ENCODE measurements at regions not wholly inside any gene's neighbourhood (a gene's known extent, or its start where the extent isn't known, plus 50 kb on each side); places are given as distances from the start of the nearest gene placed in this dataset.

DNA sequence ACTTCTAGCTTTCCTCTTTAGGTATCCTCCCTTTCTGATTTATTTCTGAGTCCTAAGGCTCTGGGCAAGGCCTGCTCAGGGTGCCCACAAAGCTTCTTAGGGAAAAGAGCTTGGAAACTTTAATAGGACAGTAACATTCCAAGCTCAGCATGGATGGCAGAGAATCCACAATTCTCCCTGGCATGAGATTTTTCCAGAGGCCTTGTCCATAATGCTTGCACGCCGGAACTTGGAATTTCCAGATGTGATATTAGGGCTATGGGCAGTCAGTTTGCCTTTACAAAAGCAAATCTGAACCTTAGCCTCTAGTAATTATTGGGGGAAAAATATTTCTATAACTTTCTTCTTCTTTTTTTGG lies 139.0 kb upstream of the RBMS3 start:
- Histone ChIP-seq H3K36me3 (ENCODE audit: control insufficient read depth in 2 of 2, extremely low read depth in 1 of 2, insufficient read depth in 2 of 2, low read length in 2 of 2) (no peaks in the 10 kb centered on the region), H3K4me2 (ENCODE audit: control insufficient read depth, extremely low read depth, insufficient read depth, low read depth, low read length) (no peak overlapping the region), H3K9me3 (ENCODE audit: control insufficient read depth, low read depth, low read length) (no peaks in the 10 kb centered on the region), H3K4me1 (ENCODE audit: control insufficient read depth, extremely low read depth, insufficient read depth, low read length) (no peaks in the 10 kb centered on the region), H3K9me1 (ENCODE audit: control insufficient read depth, extremely low read depth, insufficient read depth, low read length) (no peaks in the 10 kb centered on the region), H3K9ac (ENCODE audit: control insufficient read depth, extremely low read depth, insufficient read depth, low read length) (no peak overlapping the region), H3K79me2 (ENCODE audit: control insufficient read depth, insufficient read depth, low read length) (no peaks in the 10 kb centered on the region), H3K4me3 (ENCODE audit: control insufficient read depth in 2 of 3, extremely low read depth in 1 of 3, insufficient read depth in 2 of 3, low read depth in 1 of 3, low read length in 3 of 3) (no peak overlapping the region), H4K20me1 (ENCODE audit: control insufficient read depth, extremely low read depth, insufficient read depth, low read length) (no peaks in the 10 kb centered on the region), H2AFZ (ENCODE audit: control insufficient read depth, low read length) (no peak overlapping the region), H3K27ac (ENCODE audit: control insufficient read depth, insufficient read depth, low read length) (no peak overlapping the region), H3K27me3 (ENCODE audit: control insufficient read depth, extremely low read depth, insufficient read depth, low read length) (no peaks in the 10 kb centered on the region)
- DNase-seq (ENCODE audit: low read depth, low spot score) (no peak), FAIRE-seq (no peak)
- dilution Hi-C loops (cut with MboI; ENCODE audit: extremely low pct_ligation_motif_present, low sequenced_read_pairs), result no loop called here
- TF ChIP-seq EZH2 (IDR thresholded peaks at IDR 0.05; ENCODE audit: low read length) (no peak), CTCF (optimal IDR thresholded peaks at IDR 0.05 in 1 of 3, IDR thresholded peaks at IDR 0.05 in 1 of 3, conservative IDR thresholded peaks at IDR 0.05 in 1 of 3; ENCODE audit: extremely low read depth in 1 of 3, insufficient read depth in 2 of 3, low read length in 3 of 3) (no peak)

GRCh38 chr3:29143151-29143550 lies 137.7 kb upstream of the RBMS3 start:
- DNase-seq (ENCODE audit: low read depth, low spot score) (no peak), FAIRE-seq (no peak)
- TF ChIP-seq CTCF (optimal IDR thresholded peaks at IDR 0.05 in 1 of 3, IDR thresholded peaks at IDR 0.05 in 1 of 3, conservative IDR thresholded peaks at IDR 0.05 in 1 of 3; ENCODE audit: extremely low read depth in 1 of 3, insufficient read depth in 2 of 3, low read length in 3 of 3), result no peak
- Histone ChIP-seq H4K20me1 (ENCODE audit: control insufficient read depth, extremely low read depth, insufficient read depth, low read length) (no peaks in the 10 kb centered on the region), H3K36me3 (ENCODE audit: control insufficient read depth in 2 of 2, extremely low read depth in 1 of 2, insufficient read depth in 2 of 2, low read length in 2 of 2) (no peaks in the 10 kb centered on the region), H3K9me3 (ENCODE audit: control insufficient read depth, low read depth, low read length) (no peaks in the 10 kb centered on the region), H3K4me1 (ENCODE audit: control insufficient read depth, extremely low read depth, insufficient read depth, low read length) (no peaks in the 10 kb centered on the region), H3K27ac (ENCODE audit: control insufficient read depth, insufficient read depth, low read length) (no peak overlapping the region), H2AFZ (ENCODE audit: control insufficient read depth, low read length) (no peak overlapping the region), H3K9me1 (ENCODE audit: control insufficient read depth, extremely low read depth, insufficient read depth, low read length) (no peaks in the 10 kb centered on the region), H3K27me3 (ENCODE audit: control insufficient read depth, extremely low read depth, insufficient read depth, low read length) (no peaks in the 10 kb centered on the region), H3K9ac (ENCODE audit: control insufficient read depth, extremely low read depth, insufficient read depth, low read length) (no peak overlapping the region), H3K4me3 (ENCODE audit: control insufficient read depth in 2 of 3, extremely low read depth in 1 of 3, insufficient read depth in 2 of 3, low read depth in 1 of 3, low read length in 3 of 3) (no peak overlapping the region), H3K4me2 (ENCODE audit: control insufficient read depth, extremely low read depth, insufficient read depth, low read depth, low read length) (no peak overlapping the region), H3K79me2 (ENCODE audit: control insufficient read depth, insufficient read depth, low read length) (no peaks in the 10 kb centered on the region)
- dilution Hi-C loops (cut with MboI; ENCODE audit: extremely low pct_ligation_motif_present, low sequenced_read_pairs), result no loop called here

All from keratinocyte (primary cell).